Colonic mucosa (tissue), 4 donors: ENCODE measurements at regions not wholly inside any gene's neighbourhood (a gene's known extent, or its start where the extent isn't known, plus 50 kb on each side); places are given as distances from the start of the nearest gene placed in this dataset.

ENCODE experiments used
- DNase-seq: peaks from one replicate; pipeline ENCODE4 v3.0.0-alpha.2; 2020
- H3K27ac ChIP-seq: fragments of 200-600 bp; one replicate; pipeline ENCODE4 v1.8.0; 2021
- H3K27me3 ChIP-seq: fragments of 200-600 bp; one replicate; pipeline ENCODE4 v1.8.0; 2021
- H3K36me3 ChIP-seq: fragments of 200-600 bp; one replicate; pipeline ENCODE4 v1.8.0; 2021
- H3K4me1 ChIP-seq: fragments of 200-600 bp; one replicate; pipeline ENCODE4 v1.8.0; 2021; ENCODE audit warnings: mild to moderate bottlenecking
- H3K4me3 ChIP-seq: fragments of 200-600 bp; one replicate; pipeline ENCODE4 v1.8.0; 2021
- H3K9ac ChIP-seq, 2 donors: one replicate each; pipeline ENCODE4 v1.7.0; 2013; ENCODE audit warnings: control low read depth in 2 of 2, low read depth in 2 of 2, low read length in 2 of 2
- H3K9me3 ChIP-seq: fragments of 200-600 bp; one replicate; pipeline ENCODE4 v1.8.0; 2021
- intact Hi-C: fragments of 100-400 bp; cut with DNase I; formaldehyde crosslinking; loops from one replicate; pipeline ENCODE4 v1.14.1; 2022
- TF ChIP-seq, protein P1 (sequence below): fragments of 200-600 bp; IDR thresholded peaks from one replicate; pipeline ENCODE4 v1.8.0; 2022; ENCODE audit warnings: antibody characterized with exemption, mild to moderate bottlenecking
- donor health status: healthy.
- donor health status: DM: no; HTN: no; CAD: no.
- donor health status: DM: no; HTN: no; CAD: no.

DNA sequence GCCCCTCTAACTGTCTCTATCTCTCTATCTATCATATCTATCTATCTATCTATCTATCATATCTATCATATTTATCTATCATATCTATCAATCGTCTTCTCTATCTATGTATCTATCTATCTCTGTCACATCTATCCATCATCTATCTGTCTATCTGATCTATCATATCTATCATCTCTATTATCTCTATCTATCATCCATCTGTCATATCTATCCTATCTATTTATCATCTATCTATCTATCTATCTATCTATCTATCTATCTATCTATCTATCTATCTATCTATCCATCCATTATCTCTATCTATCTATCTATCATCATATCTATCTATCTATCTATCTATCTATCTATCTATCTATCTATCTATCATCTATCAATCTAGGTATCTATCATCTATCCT lies 638.0 kb downstream of the DHX35 start:
- DNase-seq, result no peak
- H3K36me3 ChIP-seq, result no peaks in the 10 kb centered on the region
- H3K4me1 ChIP-seq, result no peaks in the 10 kb centered on the region
- no peak overlapping the region for H3K27ac ChIP-seq
- H3K9ac ChIP-seq, result no peak overlapping the region
- H3K27me3 ChIP-seq, result no peaks in the 10 kb centered on the region
- no peaks in the 10 kb centered on the region for H3K9me3 ChIP-seq
- H3K4me3 ChIP-seq, result no peak overlapping the region
- TF ChIP-seq, protein P1, sequence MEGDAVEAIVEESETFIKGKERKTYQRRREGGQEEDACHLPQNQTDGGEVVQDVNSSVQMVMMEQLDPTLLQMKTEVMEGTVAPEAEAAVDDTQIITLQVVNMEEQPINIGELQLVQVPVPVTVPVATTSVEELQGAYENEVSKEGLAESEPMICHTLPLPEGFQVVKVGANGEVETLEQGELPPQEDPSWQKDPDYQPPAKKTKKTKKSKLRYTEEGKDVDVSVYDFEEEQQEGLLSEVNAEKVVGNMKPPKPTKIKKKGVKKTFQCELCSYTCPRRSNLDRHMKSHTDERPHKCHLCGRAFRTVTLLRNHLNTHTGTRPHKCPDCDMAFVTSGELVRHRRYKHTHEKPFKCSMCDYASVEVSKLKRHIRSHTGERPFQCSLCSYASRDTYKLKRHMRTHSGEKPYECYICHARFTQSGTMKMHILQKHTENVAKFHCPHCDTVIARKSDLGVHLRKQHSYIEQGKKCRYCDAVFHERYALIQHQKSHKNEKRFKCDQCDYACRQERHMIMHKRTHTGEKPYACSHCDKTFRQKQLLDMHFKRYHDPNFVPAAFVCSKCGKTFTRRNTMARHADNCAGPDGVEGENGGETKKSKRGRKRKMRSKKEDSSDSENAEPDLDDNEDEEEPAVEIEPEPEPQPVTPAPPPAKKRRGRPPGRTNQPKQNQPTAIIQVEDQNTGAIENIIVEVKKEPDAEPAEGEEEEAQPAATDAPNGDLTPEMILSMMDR, result no peak
- intact Hi-C loops, result no loop called here

DNA sequence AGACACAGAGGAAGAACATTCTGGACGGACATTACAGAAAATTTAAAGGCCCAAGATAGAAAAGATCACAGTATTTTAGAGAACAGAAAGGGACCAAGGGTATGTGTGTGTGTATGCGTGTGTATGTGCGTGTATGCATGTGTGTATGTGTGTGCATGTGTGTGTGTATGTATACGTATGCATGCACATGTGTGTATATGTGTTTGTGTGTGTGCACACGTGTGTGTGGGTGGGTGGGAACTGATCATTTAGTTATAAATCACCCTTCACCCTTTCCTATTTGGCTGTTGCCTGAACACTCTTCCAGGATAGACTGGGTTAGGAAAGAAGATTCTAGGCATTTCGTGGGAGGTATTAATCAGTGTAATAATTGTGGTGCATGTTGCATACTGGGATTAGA lies 634.4 kb downstream of the DHX35 start:
- Histone ChIP-seq H3K27me3 (no peaks in the 10 kb centered on the region), H3K36me3 (no peaks in the 10 kb centered on the region), H3K4me1 (no peaks in the 10 kb centered on the region), H3K9me3 (no peaks in the 10 kb centered on the region), H3K27ac (no peak overlapping the region), H3K4me3 (no peak overlapping the region), H3K9ac (no peak overlapping the region)
- DNase-seq, result no peak
- intact Hi-C loops, result no loop called here
- TF ChIP-seq, protein P1, result no peak

DNA sequence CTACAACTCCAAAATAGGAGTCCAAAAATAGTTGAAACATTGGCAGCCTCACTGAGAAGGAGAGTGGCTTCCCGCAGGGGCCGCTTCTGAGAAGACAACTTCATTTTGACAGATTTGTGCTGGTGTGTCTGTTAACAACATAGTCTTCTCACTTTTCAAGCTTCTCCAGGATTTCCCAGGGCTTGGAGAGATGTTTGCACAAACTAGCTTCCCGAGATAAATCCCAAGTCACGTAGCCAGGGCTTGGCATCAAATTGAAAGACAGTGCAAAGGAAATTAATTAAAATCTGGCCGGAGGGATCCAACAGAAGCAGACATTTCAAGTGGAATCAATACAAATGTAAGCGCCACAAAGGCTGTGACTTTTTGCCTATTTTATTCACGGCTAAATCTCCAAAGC lies 630.2 kb downstream of the DHX35 start:
- Histone ChIP-seq H3K9ac (no peak overlapping the region), H3K36me3 (no peaks in the 10 kb centered on the region), H3K9me3 (no peaks in the 10 kb centered on the region), H3K27ac (no peak overlapping the region), H3K4me3 (no peak overlapping the region), H3K27me3 (no peaks in the 10 kb centered on the region), H3K4me1 (no peaks in the 10 kb centered on the region)
- TF ChIP-seq, protein P1, result no peak
- intact Hi-C loops, result no loop called here
- no peak for DNase-seq

GRCh38 chr20:39588148-39588757 lies 626.1 kb downstream of the DHX35 start:
- Histone ChIP-seq H3K4me1 (no peaks in the 10 kb centered on the region), H3K27me3 (no peaks in the 10 kb centered on the region), H3K27ac (no peak overlapping the region), H3K9me3 (no peaks in the 10 kb centered on the region), H3K36me3 (no peaks in the 10 kb centered on the region), H3K9ac (no peak overlapping the region), H3K4me3 (no peak overlapping the region)
- TF ChIP-seq, protein P1, result no peak
- intact Hi-C loops, result no loop called here
- DNase-seq, result no peak

DNA sequence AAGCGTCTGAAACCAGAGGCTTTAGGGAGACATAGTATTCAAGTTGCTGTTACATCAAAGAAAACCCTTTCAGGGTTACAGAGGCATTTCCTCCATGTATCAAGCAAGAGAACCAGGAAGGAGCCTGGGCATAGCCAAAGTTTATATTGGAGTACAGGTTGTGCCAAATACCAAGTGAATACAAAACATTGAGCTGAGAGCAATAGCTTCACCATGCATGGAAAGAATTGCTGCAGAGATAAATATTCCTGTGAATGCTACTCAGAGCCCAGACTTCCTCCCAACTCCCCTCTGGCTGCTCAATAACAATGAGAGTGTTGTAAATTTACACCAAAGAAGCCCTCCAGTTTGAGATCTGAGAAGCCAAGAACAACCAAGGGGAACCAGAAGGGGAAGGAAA lies 618.9 kb downstream of the DHX35 start:
- Histone ChIP-seq H3K4me3 (no peak overlapping the region), H3K27me3 (no peaks in the 10 kb centered on the region), H3K4me1 (no peaks in the 10 kb centered on the region), H3K36me3 (no peaks in the 10 kb centered on the region), H3K9me3 (no peaks in the 10 kb centered on the region), H3K27ac (no peak overlapping the region), H3K9ac (no peak overlapping the region)
- TF ChIP-seq, protein P1, result no peak
- intact Hi-C loops, result no loop called here
- no peak for DNase-seq
